B cell (primary cell): ENCODE measurements at regions not wholly inside any gene's neighbourhood (a gene's known extent, or its start where the extent isn't known, plus 50 kb on each side); places are given as distances from the start of the nearest gene placed in this dataset.

Experiments
- ATAC-seq: fragments of 200-7000 bp; cut with Tn5 transposase; one replicate; pipeline ENCODE4 v1.10.0; 2021; ENCODE audit warnings: low read depth, mild to moderate bottlenecking, moderate number of reproducible peaks, moderate library complexity
- CTCF ChIA-PET: fragments of 350-600 bp; sonication (Branson Sonifier 250); formaldehyde crosslinking; loops from one replicate; lab custom pipeline; 2021; ENCODE audit warnings: antibody characterized with exemption, inconsistent platforms; lab: Charles Lee
- POLR2A ChIA-PET: fragments of 350-600 bp; sonication (Branson Sonifier 250); formaldehyde crosslinking; loops from one replicate; lab custom pipeline; 2021; ENCODE audit warnings: antibody characterized with exemption; lab: Charles Lee
- DNase-seq: peaks from one replicate; pipeline ENCODE4 v3.0.0; 2013
- H2AFZ ChIP-seq: 2 replicates; pipeline ENCODE4 v1.6.1; 2012; ENCODE audit warnings: mild to moderate bottlenecking, low read depth, low read length; ENCODE audit not compliant: insufficient read depth, poor library complexity, severe bottlenecking
- H3K27ac ChIP-seq, 2 donors: 1 replicate in 1 of 2; 2 replicates in 1 of 2; pipeline ENCODE4 v1.5.1; 2012 to 2013; ENCODE audit warnings: low read length in 2 of 2, mild to moderate bottlenecking in 2 of 2, moderate library complexity in 1 of 2
- H3K27me3 ChIP-seq, 4 experiments: fragments of 200-600 bp in 1 of 4; sonication (generic) in 1 of 4; replicated peaks in 1 of 4; 1 replicate in 2 of 4; 2 replicates in 2 of 4; pipeline versions ENCODE4 v1.6.1 to v1.7.0; 2013 to 2016; ENCODE audit warnings: low read length in 3 of 4, mild to moderate bottlenecking in 2 of 4, mixed read lengths in 1 of 4, moderate library complexity in 1 of 4; ENCODE audit not compliant: insufficient read depth in 4 of 4, control insufficient read depth in 3 of 4; ENCODE audit errors: control extremely low read depth in 1 of 4
- H3K36me3 ChIP-seq, 2 experiments: replicated peaks in 1 of 2; 1 replicate in 1 of 2; 2 replicates in 1 of 2; pipeline versions ENCODE4 v1.6.1 to v1.7.1; 2013; ENCODE audit warnings: low read length in 1 of 2; ENCODE audit not compliant: insufficient read depth in 2 of 2, control insufficient read depth in 1 of 2; ENCODE audit errors: control extremely low read depth in 1 of 2, extremely low read depth in 1 of 2
- H3K4me1 ChIP-seq, 2 donors: fragments of 200-600 bp in 1 of 2; sonication (generic) in 1 of 2; 1 replicate in 1 of 2; 2 replicates in 1 of 2; pipeline versions ENCODE4 v1.5.1 to v1.6.1; 2013 to 2017; ENCODE audit warnings: low read length in 2 of 2; ENCODE audit not compliant: control insufficient read depth in 2 of 2, insufficient read depth in 2 of 2
- H3K4me2 ChIP-seq: replicated peaks from 2 replicates; pipeline ENCODE3; 2012; ENCODE audit warnings: mild to moderate bottlenecking, low read depth, low read length; ENCODE audit not compliant: poor library complexity, severe bottlenecking
- H3K4me3 ChIP-seq, 5 experiments: fragments of 200-600 bp in 1 of 5; sonication (generic) in 1 of 5; 1 replicate in 3 of 5; 2 replicates in 2 of 5; pipeline versions ENCODE4 v1.5.1 to v1.7.0; 2011 to 2016; ENCODE audit warnings: low read length in 4 of 5, mild to moderate bottlenecking in 4 of 5, low read depth in 2 of 5, control low read depth in 1 of 5, moderate library complexity in 1 of 5; ENCODE audit not compliant: insufficient read depth in 1 of 5; ENCODE audit errors: control extremely low read depth in 1 of 5, extremely low read depth in 1 of 5
- H3K79me2 ChIP-seq: fragments of 200-600 bp; sonication (generic); one replicate; pipeline ENCODE4 v1.6.0; 2016; ENCODE audit warnings: low read length; ENCODE audit not compliant: control insufficient read depth, insufficient read depth
- H3K9ac ChIP-seq: fragments of 200-600 bp; sonication (generic); 2 replicates; pipeline ENCODE4 v1.6.1; 2017; ENCODE audit warnings: mild to moderate bottlenecking, low read length, moderate library complexity
- H3K9me3 ChIP-seq, 3 donors: one replicate each; pipeline versions ENCODE4 v1.6.1 to v1.7.1; 2013; ENCODE audit warnings: low read length in 2 of 3; ENCODE audit not compliant: control insufficient read depth in 2 of 3, insufficient read depth in 1 of 3; ENCODE audit errors: control extremely low read depth in 1 of 3
- H4K20me1 ChIP-seq: 2 replicates; pipeline ENCODE4 v1.6.0; 2012; ENCODE audit warnings: mild to moderate bottlenecking, low read length; ENCODE audit not compliant: insufficient read depth, control insufficient read depth, poor library complexity, severe bottlenecking
- H3K27ac Mint-ChIP-seq: one replicate; pipeline ENCODE4 v1.8.0; 2021; ENCODE audit warnings: mixed read lengths
- H3K27me3 Mint-ChIP-seq: one replicate; pipeline ENCODE4 v1.8.0; 2021; ENCODE audit warnings: mixed read lengths
- H3K4me1 Mint-ChIP-seq: one replicate; pipeline ENCODE4 v1.8.0; 2021; ENCODE audit warnings: mixed read lengths
- H3K4me3 Mint-ChIP-seq: one replicate; pipeline ENCODE4 v1.8.0; 2021; ENCODE audit warnings: mixed read lengths
- H3K9me3 Mint-ChIP-seq: one replicate; pipeline ENCODE4 v1.8.0; 2022; ENCODE audit warnings: mixed read lengths; ENCODE audit not compliant: insufficient read depth
- CTCF ChIP-seq: fragments of 200-600 bp; IDR thresholded peaks from one replicate; pipeline ENCODE4 v1.8.0; 2022; ENCODE audit warnings: antibody characterized with exemption, mild to moderate bottlenecking
- EZH2 ChIP-seq: IDR thresholded peaks from 2 replicates; pipeline ENCODE4 v1.6.1; 2012; ENCODE audit warnings: borderline replicate concordance, low read depth, mild to moderate bottlenecking, moderate library complexity, low read length; ENCODE audit not compliant: insufficient read depth, poor library complexity, severe bottlenecking
- WGBS: methylation state at CpG from one replicate; pipeline ENCODE4 v1.1.5; 2013; ENCODE audit warnings: missing lambda C conversion rate; ENCODE audit not compliant: insufficient coverage; 5-methylcytosine and 5-hydroxymethylcytosine counted together
- intact Hi-C: fragments of 100-400 bp; cut with micrococcal nuclease; formaldehyde crosslinking; loops from one replicate; pipeline ENCODE4 v1.10.0; 2022

GRCh38 chr16:64579712-64580111 is 542.2 kb downstream of the CDH11 start:
- ATAC-seq, result no peak

GRCh38 chr16:64545768-64546167 is 576.1 kb downstream of the CDH11 start:
- H3K27ac ChIP-seq, result no peak overlapping the region
- H3K36me3 ChIP-seq, result no peaks in the 10 kb centered on the region
- peaks cover 4% of the 10 kb centered on the region for H3K9me3 Mint-ChIP-seq
- no peak overlapping the region for H3K4me3 ChIP-seq
- no peak for TF ChIP-seq CTCF
- TF ChIP-seq EZH2, result no peak
- H3K9me3 ChIP-seq, result no peaks in the 10 kb centered on the region
- H3K27me3 Mint-ChIP-seq, result no peaks in the 10 kb centered on the region
- H2AFZ ChIP-seq, result no peak overlapping the region
- H3K9ac ChIP-seq, result no peak overlapping the region
- H3K79me2 ChIP-seq, result no peaks in the 10 kb centered on the region
- H3K4me1 ChIP-seq, result no peaks in the 10 kb centered on the region
- intact Hi-C loops, result no loop called here
- DNase-seq (no peak), ATAC-seq (no peak)
- H3K27me3 ChIP-seq, result no peaks in the 10 kb centered on the region
- H3K27ac Mint-ChIP-seq, result no peak overlapping the region
- WGBS, result 94% methylated on average over 2 of the region's 2 CpGs
- no peaks in the 10 kb centered on the region for H4K20me1 ChIP-seq
- no peak overlapping the region for H3K4me2 ChIP-seq
- ChIA-PET POLR2A (no interaction called here), CTCF (no interaction called here)
- H3K4me1 Mint-ChIP-seq, result no peaks in the 10 kb centered on the region
- no peak overlapping the region for H3K4me3 Mint-ChIP-seq

More at GRCh38 chr16:64579712-64580111, 542.2 kb downstream of the CDH11 start:
- Mint-ChIP-seq H3K27me3 (no peaks in the 10 kb centered on the region), H3K9me3 (peaks cover 5% of the 10 kb centered on the region), H3K4me3 (no peak overlapping the region), H3K4me1 (no peaks in the 10 kb centered on the region), H3K27ac (no peak overlapping the region)
- no peak for DNase-seq
- ChIA-PET CTCF (interaction anchor here (0.8 kb wide), 1 partner anchor 184 kb away, joined by 3 read pairs; no protein-coding TSS in a partner anchor), POLR2A (no interaction called here)
- no peak overlapping the region for H3K4me3 ChIP-seq
- H3K9me3 ChIP-seq, result peaks cover 0 to 2% (median 0%) of the 10 kb centered on the region in 3 donors
- no peaks in the 10 kb centered on the region for H4K20me1 ChIP-seq
- H3K9ac ChIP-seq, result no peak overlapping the region
- H3K79me2 ChIP-seq, result no peaks in the 10 kb centered on the region
- no peak overlapping the region for H3K4me2 ChIP-seq
- H3K27ac ChIP-seq, result no peak overlapping the region
- TF ChIP-seq EZH2 (no peak), CTCF (no peak)
- H3K27me3 ChIP-seq, result no peaks in the 10 kb centered on the region
- no CpG with 5 or more reads among the region's 2 CpGs for WGBS
- no peaks in the 10 kb centered on the region for H3K4me1 ChIP-seq
- intact Hi-C loops, result no loop called here
- H2AFZ ChIP-seq, result no peak overlapping the region
- H3K36me3 ChIP-seq, result no peaks in the 10 kb centered on the region
